Left forelimb (tissue), 1 donor: ENCODE measurements at regions not wholly inside any gene's neighbourhood (a gene's known extent, or its start where the extent isn't known, plus 50 kb on each side); places are given as distances from the start of the nearest gene placed in this dataset.

ENCODE experiments used
- DNase-seq: peaks from one replicate; pipeline ENCODE4 v3.0.0-alpha.2; 2018; ENCODE audit warnings: low spot score

DNA sequence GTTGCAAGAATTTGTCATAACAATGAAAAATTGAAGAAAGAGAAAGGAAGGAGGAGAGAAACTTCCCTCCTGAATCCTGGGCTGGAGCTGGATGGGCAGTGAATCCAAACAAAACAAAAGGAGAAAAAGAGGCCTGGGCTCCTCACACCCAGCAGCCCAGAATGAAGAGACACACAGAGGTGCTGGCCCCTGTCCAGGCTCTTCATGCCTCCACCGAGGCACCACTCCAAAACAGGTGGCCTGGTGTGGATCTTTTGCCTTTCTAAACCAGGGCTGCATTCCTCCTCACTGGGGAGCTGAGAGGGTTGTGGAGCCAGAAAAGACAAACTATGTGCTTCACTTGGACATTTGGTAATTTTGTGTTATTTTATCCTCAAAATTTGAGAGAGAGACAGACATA is 76.0 kb downstream of the FAM124B start:
- no peak for DNase-seq

DNA sequence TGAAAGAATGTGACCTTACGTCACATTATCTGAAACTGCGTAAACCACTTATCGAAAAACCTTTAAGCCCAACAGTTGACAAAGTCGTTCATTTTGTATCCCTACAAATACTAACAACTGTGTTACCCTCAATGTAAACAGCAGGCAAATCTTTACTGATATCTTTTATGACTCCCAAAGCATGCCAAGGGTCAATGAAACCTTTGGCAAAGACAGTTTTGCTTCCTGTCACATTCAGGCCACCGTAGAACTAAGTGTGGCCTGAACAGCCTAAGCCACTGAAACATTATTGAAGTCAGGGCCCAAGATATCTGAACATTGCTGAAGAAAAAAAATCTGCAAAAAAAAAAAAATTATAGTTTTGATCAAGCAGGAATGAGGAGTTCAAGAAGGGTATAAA is 77.3 kb downstream of the FAM124B start:
- no peak for DNase-seq

DNA sequence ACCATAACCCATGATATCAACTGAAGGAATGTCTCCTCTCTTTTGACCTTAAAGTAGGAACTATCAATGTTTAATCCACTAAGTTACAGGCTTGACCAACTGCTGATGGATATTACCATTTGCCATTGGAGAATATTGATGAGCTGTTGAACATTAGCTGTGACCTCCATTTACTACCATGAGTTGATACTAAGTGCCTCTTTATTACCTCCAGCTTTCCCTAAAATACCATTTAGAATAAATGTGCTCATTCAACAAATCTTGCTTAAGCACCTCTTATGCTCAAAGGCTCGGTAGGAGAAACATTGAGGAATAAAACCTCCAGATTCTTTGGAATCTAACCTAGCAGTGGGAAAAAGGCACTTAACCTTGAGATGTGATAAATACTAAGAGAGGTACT is 81.2 kb downstream of the FAM124B start:
- no peak for DNase-seq

DNA sequence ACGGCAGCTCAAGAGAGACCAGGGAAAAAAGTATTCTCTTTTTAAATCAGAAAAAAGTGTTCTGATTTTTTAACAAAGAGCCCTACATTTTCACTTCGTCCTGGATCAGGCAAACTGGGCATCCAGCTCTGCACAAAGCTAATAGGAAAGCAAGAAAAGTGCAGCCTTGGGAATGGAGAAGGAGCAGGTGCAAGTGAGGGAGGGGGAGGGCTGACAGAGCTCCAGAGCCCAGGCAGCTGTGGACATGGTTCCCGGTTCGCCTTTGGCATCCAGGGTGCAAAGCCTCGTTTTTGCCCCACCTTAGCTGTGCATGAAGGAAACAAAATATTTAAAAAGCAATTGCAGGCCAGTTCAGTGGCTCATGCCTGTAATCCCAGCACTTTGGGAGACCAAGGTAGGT is 82.2 kb downstream of the FAM124B start:
- DNase-seq, result no peak

DNA sequence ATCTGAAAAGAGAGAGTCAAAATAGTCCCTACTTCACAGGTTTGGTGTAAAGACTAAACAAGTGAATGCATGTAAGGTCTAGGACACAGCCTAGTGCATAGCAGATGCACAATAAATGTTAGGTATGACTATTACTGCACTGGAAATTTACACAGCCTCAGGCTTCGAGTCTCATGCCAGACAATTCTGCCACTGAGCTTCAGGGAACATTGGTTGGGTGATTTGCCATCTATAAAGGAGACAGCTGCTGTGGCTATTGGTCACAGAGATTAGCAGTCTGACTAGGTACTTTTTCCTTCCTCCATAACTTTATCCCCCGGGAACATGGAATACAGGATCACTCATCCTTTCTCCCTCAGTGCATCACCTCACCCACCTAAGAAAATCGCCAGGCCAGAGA is 89.2 kb downstream of the FAM124B start:
- DNase-seq, result no peak

DNA sequence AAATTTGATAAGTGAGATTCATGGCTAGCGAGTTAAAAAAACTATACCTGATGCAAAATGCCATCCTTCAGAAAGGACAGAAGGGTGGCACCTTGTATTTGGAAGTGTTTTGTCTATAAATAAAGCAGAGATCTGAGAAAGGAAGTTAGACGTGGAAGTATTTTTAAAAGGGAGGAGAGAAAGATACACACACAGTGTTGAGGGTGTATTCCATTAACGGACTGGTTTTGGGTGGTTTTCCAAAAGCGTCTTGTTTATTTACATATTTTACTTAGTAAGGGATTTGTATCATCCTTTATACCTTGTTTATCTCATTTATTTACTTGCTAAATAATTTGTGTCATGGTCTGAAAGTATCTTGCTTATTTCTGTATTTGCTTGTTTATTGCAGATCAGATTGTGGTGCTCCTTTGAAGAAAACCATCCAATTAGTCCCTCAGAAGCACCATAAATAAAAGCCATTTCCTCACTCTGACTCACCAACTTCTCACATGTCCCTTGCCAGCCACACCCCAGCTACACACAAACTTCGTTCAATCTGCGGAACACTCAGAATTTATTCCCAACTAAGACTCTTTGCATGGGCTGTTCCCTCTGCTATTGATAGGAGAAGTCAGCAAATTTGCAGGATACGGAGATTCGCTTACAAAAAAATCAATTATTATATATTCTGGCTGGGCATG is 90.8 kb downstream of the FAM124B start:
- no peak for DNase-seq

DNA sequence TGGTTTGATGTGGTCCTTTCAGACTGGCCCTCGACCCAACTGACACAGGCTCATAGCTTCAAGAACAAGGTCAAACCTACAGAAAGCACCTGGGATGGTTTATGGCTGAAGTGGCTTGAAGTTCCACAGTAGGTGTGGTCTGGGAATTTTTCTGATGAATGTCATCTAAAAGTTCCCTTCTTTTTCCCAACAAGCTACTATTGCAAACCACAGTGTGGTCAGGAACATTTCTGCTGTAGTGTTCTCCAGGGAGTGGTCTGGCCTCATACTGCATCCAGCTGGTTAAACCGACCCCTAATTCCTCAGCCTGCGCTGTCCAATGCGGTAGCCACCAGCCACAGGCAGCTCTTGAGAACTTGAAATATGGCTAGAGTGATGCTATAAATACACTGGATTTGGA is 92.7 kb downstream of the FAM124B start:
- DNase-seq, result no peak

DNA sequence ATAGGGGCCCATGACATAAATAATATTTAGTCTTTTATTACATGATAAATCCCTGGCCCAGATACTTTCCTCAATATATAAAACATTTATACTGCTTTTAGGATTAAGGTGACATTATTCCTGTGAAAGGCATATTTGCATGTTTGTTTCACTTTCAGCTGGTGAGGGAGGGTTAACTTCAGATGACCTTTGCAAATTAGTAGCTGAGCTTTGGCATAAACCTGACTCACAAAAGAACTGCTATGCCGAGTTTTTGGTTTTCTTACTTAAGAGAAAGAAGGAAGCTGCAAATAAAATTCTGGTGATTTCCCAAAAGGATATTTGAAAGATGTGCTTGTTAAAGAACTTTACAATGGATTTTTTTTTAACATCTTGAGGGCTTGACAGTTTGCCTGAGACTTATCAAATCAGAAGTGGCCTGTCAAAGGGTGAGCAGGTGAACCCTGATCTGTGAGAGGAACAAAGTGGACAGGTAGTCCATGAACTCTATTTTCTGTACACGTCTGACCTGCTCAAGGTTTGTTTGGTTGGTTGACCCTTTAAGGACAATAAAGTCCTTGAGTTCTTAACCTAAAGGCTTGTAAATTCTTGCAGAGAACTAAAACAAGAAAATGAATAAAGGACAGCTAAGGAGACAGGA is 93.5 kb downstream of the FAM124B start:
- DNase-seq, result no peak

DNA sequence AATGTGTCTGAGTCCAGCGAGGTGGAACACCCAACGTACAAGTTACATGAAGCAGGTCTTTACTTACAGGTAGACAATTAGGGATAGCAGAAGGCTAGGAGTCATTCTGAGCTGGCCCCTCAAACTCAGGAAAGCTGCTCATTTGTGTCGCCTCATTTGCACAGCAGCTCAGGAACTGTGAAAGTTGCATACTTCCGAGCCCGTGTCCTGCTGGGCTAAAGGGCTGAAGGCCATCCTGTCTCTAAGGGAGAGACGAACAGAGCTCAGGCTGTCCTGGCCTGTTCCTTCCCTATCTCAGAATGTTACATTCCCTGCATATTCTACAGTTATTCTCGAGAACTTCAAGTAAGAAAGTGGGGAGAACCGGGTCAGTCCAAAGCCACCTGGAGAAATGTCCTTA is 99.0 kb downstream of the FAM124B start:
- no peak for DNase-seq

DNA sequence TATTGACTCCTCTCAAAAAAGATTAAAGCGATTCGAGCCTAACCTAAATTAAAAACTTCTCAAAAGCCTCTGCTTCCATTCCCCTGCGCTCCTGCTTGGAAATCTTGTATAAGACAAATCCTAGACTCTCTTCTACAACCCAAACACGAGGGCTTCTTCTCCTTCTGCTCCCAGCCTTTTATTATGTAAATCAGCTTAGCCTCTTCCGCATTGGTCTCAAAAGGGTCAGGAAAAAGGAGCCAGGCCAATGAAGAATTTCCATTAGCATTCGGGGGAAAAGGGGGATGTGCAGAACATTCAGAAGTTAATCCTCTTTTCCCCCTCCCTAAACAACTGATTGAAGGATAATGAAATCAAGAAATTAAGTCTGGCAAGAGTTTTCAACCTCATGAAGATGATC is 107.9 kb downstream of the FAM124B start:
- no peak for DNase-seq

DNA sequence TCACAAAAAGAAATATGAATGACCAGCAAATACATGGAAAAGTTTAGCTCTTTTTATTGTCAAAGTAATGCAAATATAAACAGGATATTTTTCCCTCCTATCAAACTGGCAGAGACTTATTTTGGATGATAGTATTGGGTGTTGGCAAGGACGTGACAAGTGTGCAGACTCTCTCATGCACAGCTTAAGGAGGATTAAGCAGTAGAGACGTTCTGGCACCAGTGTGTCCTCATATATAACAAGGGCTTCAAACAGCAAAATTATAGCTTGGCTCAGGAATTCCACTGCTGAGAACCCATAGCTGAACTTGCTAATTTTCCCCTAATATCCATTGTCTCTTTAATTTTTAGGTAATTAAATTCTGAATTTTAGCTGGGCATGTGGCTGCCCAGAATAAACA is 114.4 kb downstream of the FAM124B start:
- DNase-seq, result no peak

DNA sequence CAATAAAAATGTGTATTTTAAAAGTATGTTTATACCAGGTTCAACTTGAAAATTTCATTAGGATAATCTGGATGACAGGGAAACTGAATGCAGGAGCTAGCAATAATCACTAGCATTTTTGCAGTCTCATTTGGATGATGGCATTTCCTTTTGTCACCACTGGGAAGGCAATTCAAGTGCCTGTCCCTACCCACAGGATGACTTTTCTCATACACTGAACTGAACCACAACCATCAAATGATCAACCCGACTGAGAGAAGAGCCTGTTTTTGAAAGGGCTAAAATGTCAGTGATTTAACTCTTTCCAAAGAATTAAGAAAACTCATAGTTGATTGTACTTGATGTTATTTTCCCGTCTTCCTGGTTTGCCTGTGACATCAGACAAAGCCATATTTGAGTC is 115.0 kb downstream of the FAM124B start:
- no peak for DNase-seq

DNA sequence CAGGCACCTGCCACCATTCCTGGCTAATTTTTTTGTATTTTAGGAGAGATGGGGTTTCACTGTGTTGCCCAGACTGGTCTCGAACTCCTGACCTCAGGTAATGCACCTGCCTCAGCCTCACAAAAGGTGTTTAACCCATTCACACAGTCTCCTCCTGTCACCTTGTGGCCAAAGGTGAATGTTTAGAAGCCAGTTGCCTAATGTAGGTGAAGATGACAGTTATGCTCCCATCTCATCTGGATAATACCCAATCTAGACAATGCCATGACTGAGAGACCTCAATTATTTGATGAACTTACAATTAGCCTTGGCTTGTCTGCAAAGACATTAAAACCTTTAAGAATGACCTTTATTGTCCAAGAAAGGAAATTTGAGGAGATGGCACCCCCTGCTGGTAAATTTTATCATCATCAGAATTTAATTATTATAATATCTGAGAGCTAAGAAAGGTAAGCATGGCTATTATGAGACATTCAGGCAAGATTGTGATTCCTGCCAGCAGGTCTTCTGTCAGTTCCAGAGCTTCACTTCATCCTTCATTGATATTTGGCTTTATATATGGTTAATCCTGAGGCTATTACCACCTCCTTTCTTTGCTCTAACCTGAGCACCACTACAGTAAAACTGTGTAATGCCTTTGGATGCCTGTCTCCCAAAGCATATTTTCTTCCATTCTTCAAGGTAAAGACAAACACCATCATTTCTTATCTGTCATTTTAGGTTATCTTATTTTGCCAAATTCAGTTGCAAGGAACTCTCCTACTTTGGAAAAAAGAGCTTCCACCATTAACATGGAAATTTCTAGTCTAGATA is 117.6 kb downstream of the FAM124B start:
- DNase-seq, result no peak

DNA sequence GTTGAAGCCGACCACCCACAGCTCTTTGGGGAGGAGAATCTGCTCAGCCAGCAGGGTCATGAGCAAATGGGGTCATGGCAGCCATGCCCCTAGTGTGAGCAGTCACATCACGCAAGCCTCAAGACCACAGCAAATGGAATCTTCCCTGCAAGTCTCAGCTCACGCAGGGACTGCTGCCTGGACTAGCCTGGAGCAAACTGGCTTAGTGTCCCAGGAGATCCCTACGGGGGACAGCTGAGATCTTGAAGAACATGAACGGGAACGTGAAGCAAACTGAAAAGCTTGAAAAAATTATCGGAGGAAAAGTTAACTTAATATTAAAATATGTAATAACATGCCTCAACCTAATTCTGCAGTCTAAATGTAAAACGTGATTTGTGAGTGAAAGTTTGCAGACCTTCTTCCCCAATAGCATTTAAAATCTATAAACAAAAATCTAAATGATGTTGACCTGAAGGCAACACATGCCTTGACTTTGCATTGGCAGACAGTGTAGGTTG is 118.4 kb downstream of the FAM124B start:
- no peak for DNase-seq

DNA sequence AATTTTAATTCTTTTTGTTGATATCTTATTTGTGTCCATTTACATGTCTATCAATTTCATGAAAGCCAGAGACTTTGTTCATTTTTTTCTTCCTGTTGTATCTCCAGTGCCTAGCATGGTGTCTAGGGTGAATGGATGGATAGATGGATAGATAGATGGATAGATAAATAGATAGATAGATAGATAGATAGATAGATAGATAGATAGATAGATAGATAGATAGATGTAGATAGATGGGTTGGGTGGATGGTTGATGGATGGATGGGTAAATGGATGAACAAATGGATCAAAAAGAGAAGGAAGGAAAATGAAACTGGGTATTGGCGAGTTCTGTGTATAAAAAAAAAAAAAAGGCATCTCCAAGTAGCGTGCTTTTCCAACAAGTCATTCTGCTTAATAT is 120.5 kb downstream of the FAM124B start:
- DNase-seq, result no peak

DNA sequence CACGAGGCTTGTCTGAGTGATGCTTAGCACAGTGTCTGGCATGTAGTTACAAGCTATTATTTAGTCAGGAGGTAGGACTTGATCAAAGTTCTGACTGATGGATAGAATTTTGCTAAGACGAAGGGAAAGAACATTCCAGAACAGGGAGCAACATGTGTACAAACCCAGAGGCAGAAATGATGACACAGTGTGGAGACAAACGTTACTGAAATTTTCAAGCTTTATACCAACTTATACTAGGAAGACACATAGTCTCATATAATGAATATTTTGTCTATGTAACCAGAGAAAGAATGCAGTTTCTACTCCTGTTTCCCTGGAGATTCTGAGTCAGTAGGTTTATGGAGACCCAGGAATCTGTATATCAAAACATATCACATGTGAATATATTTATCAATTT is 123.4 kb downstream of the FAM124B start:
- no peak for DNase-seq

DNA sequence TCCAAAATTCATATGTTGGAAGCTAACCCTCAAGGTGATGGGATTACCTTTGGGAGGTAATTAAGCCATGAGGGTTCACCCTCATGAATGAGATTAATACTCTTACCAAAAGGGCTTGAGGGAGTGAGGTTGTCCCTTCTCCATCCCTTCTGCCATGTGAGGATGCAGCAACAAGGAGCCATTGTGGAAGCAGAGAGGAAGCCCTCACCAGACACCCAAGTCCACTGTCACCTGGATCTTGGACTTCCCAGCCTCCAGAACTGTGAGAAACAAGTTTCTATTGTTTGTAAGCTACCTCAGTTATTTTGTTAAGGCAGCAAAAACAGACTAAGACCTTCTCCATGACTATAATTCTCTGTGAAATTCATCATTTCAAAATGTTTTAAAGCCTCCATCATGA is 125.7 kb downstream of the FAM124B start:
- DNase-seq, result no peak

DNA sequence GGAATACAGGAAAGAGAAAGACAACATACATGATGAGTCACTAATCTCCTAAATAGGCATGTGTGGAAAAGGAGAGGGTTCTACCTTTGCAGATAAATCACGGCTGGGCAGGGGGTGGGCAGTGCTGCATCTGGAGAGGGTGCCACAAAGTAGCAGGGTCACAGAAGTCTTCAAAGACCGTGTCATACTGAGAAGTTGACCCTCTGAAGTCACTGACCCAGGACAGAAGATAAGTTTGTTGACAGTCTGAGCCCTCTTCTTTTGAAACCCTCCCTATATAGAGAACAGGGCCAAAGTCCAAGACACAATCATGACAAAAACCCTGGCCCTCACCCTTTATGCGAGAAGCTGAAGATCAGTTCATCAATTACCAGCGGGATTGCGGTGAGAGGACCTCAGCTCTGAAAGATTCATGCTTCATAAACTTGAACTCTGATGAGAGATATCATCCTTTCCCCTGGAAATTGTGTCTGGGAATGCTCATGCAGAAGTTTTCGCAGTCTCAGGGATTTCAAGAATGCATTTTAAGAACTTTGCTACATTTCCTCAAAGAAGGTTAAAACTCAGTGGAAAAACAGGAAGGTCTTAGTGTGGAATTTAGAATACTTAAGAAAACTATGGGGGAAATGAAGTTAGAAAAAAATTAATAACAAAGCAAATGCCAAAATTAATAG is 129.5 kb downstream of the FAM124B start:
- DNase-seq, result no peak

DNA sequence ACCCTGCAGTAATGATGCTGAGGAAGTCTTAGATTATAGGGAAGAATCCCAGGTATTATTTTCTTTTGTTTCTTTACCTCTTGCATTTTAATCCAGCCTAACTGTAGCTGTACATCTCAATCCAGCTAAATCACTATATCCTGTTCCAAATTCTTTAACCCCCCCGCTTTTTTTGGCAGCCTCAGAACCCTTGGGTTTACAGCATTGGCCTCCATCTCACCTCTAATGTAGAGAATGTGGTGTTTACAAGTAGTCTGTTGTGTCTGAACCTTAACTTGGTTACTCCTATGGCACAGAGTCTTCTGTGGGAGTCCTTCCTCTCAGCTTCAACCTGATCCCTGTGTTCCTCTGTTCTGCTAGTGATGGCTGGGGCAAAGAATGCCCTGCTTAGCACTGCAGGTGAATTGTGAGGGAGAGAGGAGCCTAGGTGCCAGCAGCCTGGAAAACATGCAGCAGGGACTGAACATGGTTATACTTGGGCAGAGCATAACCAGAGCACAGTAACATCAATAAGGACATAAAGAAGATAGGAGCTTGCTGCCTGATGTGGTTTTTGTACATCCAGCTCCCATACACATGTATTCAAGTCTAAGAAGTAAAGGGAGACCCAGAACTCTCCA is 130.2 kb downstream of the FAM124B start:
- DNase-seq, result no peak

DNA sequence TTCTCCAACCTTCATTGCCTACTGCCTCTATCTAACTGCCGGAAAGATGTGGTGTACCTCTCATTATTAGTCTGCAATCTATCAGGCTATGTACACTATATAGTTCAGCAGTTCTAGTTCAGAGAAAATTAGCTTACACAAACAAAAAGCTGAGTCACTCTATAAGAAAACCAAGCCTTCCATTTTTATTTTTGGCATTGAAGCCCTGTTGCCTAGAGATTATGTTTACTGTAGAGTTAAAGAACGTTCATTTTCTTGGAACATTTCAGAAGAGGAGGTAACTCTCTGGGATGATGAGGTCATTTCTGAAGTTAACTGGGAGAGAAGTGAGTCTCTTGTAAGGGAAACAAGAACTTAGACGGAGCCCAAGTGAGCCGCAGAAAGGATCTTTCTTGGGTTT is 133.5 kb downstream of the FAM124B start:
- DNase-seq, result no peak

DNA sequence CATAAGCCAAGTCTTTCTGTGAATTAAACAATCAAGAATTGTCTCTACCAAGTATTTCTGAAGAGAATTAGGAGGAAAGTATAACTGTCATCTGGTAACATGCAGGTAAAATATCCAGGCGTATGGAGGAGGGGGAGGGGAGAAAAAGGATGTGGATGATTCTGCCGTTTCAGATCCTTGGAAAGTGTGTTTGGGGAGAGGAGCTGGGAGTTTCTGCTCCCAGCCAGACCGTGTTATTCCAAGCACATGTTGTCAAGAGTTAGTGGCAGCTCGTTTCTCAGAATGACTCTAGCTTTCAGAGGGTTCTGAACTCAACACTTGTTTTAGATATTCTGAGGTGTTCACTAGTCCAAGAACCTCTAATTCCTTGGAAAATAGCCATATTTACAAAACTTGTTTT is 137.6 kb downstream of the FAM124B start:
- no peak for DNase-seq

DNA sequence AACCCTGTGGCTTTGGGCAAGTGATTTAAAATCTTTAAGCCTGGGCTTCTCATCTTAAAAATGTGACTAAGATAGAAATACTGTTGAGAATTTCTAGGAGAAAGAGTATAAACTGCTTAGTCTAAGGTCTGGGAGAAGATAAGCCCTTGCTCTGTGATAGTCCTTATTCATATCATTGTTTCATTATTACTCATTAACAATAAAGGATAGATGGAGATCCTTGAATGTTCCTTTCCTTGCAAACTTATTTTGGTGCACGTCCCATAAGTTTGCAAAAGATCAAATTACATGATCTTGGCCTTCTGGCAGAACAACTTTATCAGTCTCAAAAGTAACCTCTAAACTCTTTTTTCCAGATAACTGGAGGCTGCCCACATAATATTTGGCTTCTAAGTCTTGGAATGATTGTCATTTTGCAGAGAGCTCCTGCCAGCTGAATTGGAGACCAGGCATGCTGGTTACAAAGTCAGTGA is 138.3 kb downstream of the FAM124B start:
- no peak for DNase-seq
